NCI-H2029 (cell line): ENCODE measurements at regions not wholly inside any gene's neighbourhood (a gene's known extent, or its start where the extent isn't known, plus 50 kb on each side); places are given as distances from the start of the nearest gene placed in this dataset.

Experiments
- DNase-seq: peaks from one replicate; lab custom pipeline; 2025; lab: John Stamatoyannopoulos, UW

GRCh38 chr1:221632072-221632471 lies 109.8 kb downstream of the DUSP10 start:
- no peak for DNase-seq

- DNase-seq = no peak
Measured at GRCh38 chr1:221633841-221634409, 108.0 kb downstream of the DUSP10 start.

- no peak for DNase-seq
Measured at GRCh38 chr1:221634606-221635005, 107.3 kb downstream of the DUSP10 start.

GRCh38 chr1:221635305-221635704 lies 106.6 kb downstream of the DUSP10 start:
- DNase-seq = no peak

- no peak for DNase-seq
Measured at GRCh38 chr1:221636096-221636495, 105.8 kb downstream of the DUSP10 start.

- DNase-seq = no peak
Measured at GRCh38 chr1:221636967-221637366, 104.9 kb downstream of the DUSP10 start.

GRCh38 chr1:221637641-221638041 lies 104.2 kb downstream of the DUSP10 start:
- no peak for DNase-seq

GRCh38 chr1:221638595-221638994 lies 103.3 kb downstream of the DUSP10 start:
- no peak for DNase-seq

GRCh38 chr1:221641811-221642210 lies 100.1 kb downstream of the DUSP10 start:
- no peak for DNase-seq

- no peak for DNase-seq
Measured at GRCh38 chr1:221643404-221644144, 98.3 kb downstream of the DUSP10 start.

GRCh38 chr1:221644145-221644448 lies 97.8 kb downstream of the DUSP10 start:
- no peak for DNase-seq

GRCh38 chr1:221644663-221645258 lies 97.1 kb downstream of the DUSP10 start:
- DNase-seq = no peak

GRCh38 chr1:221648201-221648600 lies 93.7 kb downstream of the DUSP10 start:
- no peak for DNase-seq
